K562 (cell line): ENCODE measurements at regions not wholly inside any gene's neighbourhood (a gene's known extent, or its start where the extent isn't known, plus 50 kb on each side); places are given as distances from the start of the nearest gene placed in this dataset.

Experiments
- ATAC-seq: fragments of 200-7000 bp; cut with Tn5 transposase; 3 replicates; pipeline ENCODE4 v1.9.1; 2020; ENCODE audit warnings: moderate library complexity
- BruUV-seq: library from RNA; stranded (reverse); fragments of 400-500 nt; replicated peaks from 2 replicates; lab custom pipeline; 2021; lab: Mats Ljungman, UMichigan
- CTCF ChIA-PET: fragments of 300-600 bp; formaldehyde crosslinking; extraction: SDS; loops from one replicate; lab custom pipeline; 2021; ENCODE audit warnings: low intra/inter-chr PET ratio; lab: Yijun Ruan, JAX
- POLR2A ChIA-PET: fragments of 300-600, 350-650 bp; sonication (Branson Sonifier 250); formaldehyde crosslinking; extraction: SDS; loops from one replicate; lab custom pipeline; 2021; ENCODE audit warnings: antibody characterized with exemption, inconsistent platforms; lab: Yijun Ruan, JAX
- DNase-seq, 4 experiments: peaks; one replicate each; pipeline versions ENCODE4 v3.0.0 to v3.0.0-alpha.2; 2011 to 2018; ENCODE audit warnings: low spot score in 3 of 4, mixed read lengths in 3 of 4; ENCODE audit errors: extremely low read depth in 1 of 4
- FAIRE-seq: peaks from 2 replicates; lab custom pipeline; 2011; peaks lifted over from hg19 to GRCh38; lab: Jason Lieb, UNC
- H2AFZ ChIP-seq: 2 replicates; pipeline ENCODE4 v1.6.0; 2011; ENCODE audit warnings: low read depth, low read length, control low read depth, inconsistent platforms
- H3K27ac ChIP-seq: fragments of 200-600 bp; 3 replicates; pipeline ENCODE4 v1.8.0; 2011; ENCODE audit warnings: low read depth, mild to moderate bottlenecking, control low read depth, inconsistent platforms, low read length, moderate library complexity, mixed read lengths; ENCODE audit errors: extremely low read depth
- H3K27me3 ChIP-seq, 2 experiments: fragments of 300-600 bp in 1 of 2; 2 replicates in 1 of 2; 3 replicates in 1 of 2; pipeline versions ENCODE4 v1.6.0 to v1.8.0; 2011; ENCODE audit warnings: inconsistent platforms in 2 of 2, low read length in 2 of 2, mild to moderate bottlenecking in 1 of 2, mixed read lengths in 1 of 2, moderate library complexity in 1 of 2; ENCODE audit not compliant: control insufficient read depth in 2 of 2, insufficient read depth in 2 of 2
- H3K36me3 ChIP-seq: fragments of 300-600 bp; 3 replicates; pipeline ENCODE4 v1.8.0; 2011; ENCODE audit warnings: mild to moderate bottlenecking, low read length, inconsistent platforms; ENCODE audit not compliant: control insufficient read depth, insufficient read depth
- H3K4me1 ChIP-seq, 2 experiments: fragments of 200-600 bp in 1 of 2; replicated peaks in 1 of 2; 2 replicates in 1 of 2; 3 replicates in 1 of 2; pipeline versions ENCODE4 v1.5.1 to v1.8.0; 2011; ENCODE audit warnings: inconsistent platforms in 2 of 2, low read length in 2 of 2, mild to moderate bottlenecking in 1 of 2, mixed read lengths in 1 of 2, moderate library complexity in 1 of 2; ENCODE audit not compliant: control insufficient read depth in 2 of 2, insufficient read depth in 2 of 2
- H3K4me2 ChIP-seq: 2 replicates; pipeline ENCODE4 v1.6.1; 2011; ENCODE audit warnings: low read length, control low read depth, inconsistent platforms, mixed read lengths; ENCODE audit not compliant: insufficient read depth
- H3K4me3 ChIP-seq: fragments of 200-600 bp; sonication (generic), shearing (Covaris generic); 2 replicates; pipeline ENCODE4 v1.5.1; 2016; ENCODE audit warnings: control low read depth, inconsistent platforms
- H3K79me2 ChIP-seq: fragments of 200-600 bp; 3 replicates; pipeline ENCODE4 v1.8.0; 2011; ENCODE audit warnings: low read length, inconsistent platforms; ENCODE audit not compliant: control insufficient read depth, insufficient read depth
- H3K9ac ChIP-seq, 2 experiments: 2 replicates each; pipeline versions ENCODE4 v1.6.0 to v1.6.1; 2011; ENCODE audit warnings: low read depth in 2 of 2, low read length in 2 of 2, control low read depth in 1 of 2, inconsistent platforms in 1 of 2, mild to moderate bottlenecking in 1 of 2, mixed read lengths in 1 of 2; ENCODE audit not compliant: insufficient read depth in 1 of 2
- H3K9me1 ChIP-seq: one replicate; pipeline ENCODE4 v1.6.0; 2011; ENCODE audit warnings: inconsistent platforms, mild to moderate bottlenecking, low read length, moderate library complexity; ENCODE audit not compliant: control insufficient read depth, insufficient read depth
- H3K9me3 ChIP-seq: replicated peaks from 2 replicates; pipeline ENCODE4 v1.5.1; 2011; ENCODE audit warnings: low read depth, low read length, inconsistent platforms; ENCODE audit not compliant: control insufficient read depth, insufficient read depth
- H4K20me1 ChIP-seq: replicated peaks from 2 replicates; pipeline ENCODE4 v1.6.1; 2011; ENCODE audit warnings: low read length, inconsistent platforms, mixed read lengths; ENCODE audit not compliant: control insufficient read depth, insufficient read depth
- GTF3C2 ChIP-seq: IDR thresholded peaks from 3 replicates; pipeline ENCODE4 v1.6.1; 2011; ENCODE audit warnings: borderline replicate concordance, mild to moderate bottlenecking, moderate library complexity; ENCODE audit not compliant: insufficient read length; ENCODE audit errors: extremely low read depth
- THAP12 ChIP-seq: fragments of 250-450 bp; sonication (Bioruptor Pico); IDR thresholded peaks from 2 replicates; pipeline ENCODE4 v1.9.0; 2021; ENCODE audit warnings: mild to moderate bottlenecking, inconsistent platforms
- ZNF436 ChIP-seq: fragments of 250-450, 450-650 bp; sonication (Bioruptor Pico); formaldehyde crosslinking; IDR thresholded peaks from 2 replicates; pipeline ENCODE4 v1.7.0; 2020; ENCODE audit warnings: mild to moderate bottlenecking
- WGBS: fragments of 100-300 bp; shearing (Covaris generic); methylation state at CpG from one replicate; pipeline ENCODE4 v1.1.6; 2016; ENCODE audit warnings: low coverage, mixed read lengths; ENCODE audit not compliant: insufficient coverage; ENCODE audit errors: missing lambda C conversion rate; 5-methylcytosine and 5-hydroxymethylcytosine counted together
- in situ Hi-C: fragments of 300-500 bp; cut with MboI; formaldehyde crosslinking; loops from 4 replicates; pipeline ENCODE4 v1.15.0; 2018; ENCODE audit warnings: inconsistent platforms, mixed read lengths
- intact Hi-C: fragments of 100-400 bp; cut with micrococcal nuclease; formaldehyde crosslinking; loops from 2 replicates; pipeline ENCODE4 v1.14.2; 2022

DNA sequence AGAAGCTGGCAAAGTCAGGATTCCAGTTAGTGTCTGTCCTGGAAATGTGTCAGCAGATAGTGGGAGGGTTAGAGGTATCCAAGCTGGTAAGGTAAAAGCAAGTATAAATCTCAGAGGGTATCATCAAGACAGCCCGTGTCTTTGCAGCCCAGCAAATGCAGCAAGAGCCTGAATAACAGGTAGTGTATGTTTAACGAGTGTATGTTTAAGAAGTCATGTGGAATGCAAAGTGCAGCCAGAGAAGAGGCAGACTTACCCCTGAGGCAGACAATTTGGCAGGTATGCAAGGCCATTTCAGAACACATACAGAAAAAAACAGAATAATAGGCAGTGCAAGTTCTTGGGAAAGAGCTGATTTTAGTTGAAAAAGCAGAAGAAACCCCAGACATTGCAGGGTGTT is 411.0 kb upstream of the NEGR1 start:
- no peak overlapping the region for H3K4me2 ChIP-seq
- ATAC-seq = no peak
- CTCF ChIA-PET = no interaction called here
- no peaks in the 10 kb centered on the region for H4K20me1 ChIP-seq
- intact Hi-C loops = no loop called here
- no peaks in the 10 kb centered on the region for H3K4me1 ChIP-seq
- TF ChIP-seq THAP12 = no peak
- no peak for TF ChIP-seq ZNF436
- no peak for TF ChIP-seq GTF3C2
- TF ChIP-seq, all 486 proteins: peak for 0
- H3K4me3 ChIP-seq = no peak overlapping the region
- BruUV-seq = no TSS peak
- H3K9ac ChIP-seq = no peak overlapping the region
- no peaks in the 10 kb centered on the region for H3K9me1 ChIP-seq
- H3K27ac ChIP-seq = no peak overlapping the region
- in situ Hi-C loops = no loop called here
- DNase-seq (no peak), FAIRE-seq (no peak)
- POLR2A ChIA-PET = no interaction called here
- H2AFZ ChIP-seq = no peak overlapping the region
- 0% methylated on average over 2 of the region's 2 CpGs for WGBS
- no peaks in the 10 kb centered on the region for H3K79me2 ChIP-seq
- no peaks in the 10 kb centered on the region for H3K27me3 ChIP-seq
- H3K36me3 ChIP-seq = no peaks in the 10 kb centered on the region
- H3K9me3 ChIP-seq = no peaks in the 10 kb centered on the region; the same call in 1 of the 2 replicates
